ENCODE measurements at regions not wholly inside any gene's neighbourhood (a gene's known extent, or its start where the extent isn't known, plus 50 kb on each side); places are given as distances from the start of the nearest gene placed in this dataset.

DNA sequence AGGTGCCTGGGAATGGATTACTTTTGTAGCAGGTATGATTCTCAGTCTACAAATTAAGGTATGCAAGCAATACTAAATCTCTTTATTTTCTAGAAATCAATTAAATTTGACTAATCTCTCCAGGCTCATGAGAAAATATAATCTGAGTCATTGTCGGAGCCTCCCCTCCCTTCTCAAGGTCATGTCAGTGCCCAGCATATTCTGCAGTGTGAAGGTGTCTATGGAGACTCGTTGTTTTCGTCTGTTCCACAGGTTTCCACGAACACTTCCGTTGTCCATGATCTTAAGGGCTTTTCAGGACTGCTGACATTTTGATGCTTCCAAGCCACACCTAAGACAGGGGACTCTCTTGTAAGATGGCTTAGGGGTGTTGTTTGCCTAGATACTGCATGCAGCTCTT lies 56.6 kb upstream of the SCOC start:
- DNase-seq: no peak

DNA sequence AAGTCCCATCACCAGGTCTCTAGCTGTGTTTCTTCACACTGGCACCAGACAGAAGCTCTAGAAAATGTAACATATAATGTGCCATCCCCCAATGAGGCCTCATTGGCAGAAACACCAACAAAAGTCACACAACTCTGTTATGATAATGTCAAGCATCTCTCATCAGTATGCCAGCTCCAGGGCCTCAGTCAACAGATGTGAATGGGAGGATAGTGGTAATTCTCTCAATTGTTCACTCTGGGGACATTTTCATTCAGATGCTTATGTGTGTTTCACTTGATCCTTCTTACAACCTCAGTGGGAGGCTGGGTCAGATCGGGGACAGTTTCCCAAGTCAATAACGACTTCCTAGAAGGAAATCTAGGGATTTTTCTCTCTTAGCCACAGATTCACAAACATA lies 57.5 kb upstream of the SCOC start:
- no peak for DNase-seq

DNA sequence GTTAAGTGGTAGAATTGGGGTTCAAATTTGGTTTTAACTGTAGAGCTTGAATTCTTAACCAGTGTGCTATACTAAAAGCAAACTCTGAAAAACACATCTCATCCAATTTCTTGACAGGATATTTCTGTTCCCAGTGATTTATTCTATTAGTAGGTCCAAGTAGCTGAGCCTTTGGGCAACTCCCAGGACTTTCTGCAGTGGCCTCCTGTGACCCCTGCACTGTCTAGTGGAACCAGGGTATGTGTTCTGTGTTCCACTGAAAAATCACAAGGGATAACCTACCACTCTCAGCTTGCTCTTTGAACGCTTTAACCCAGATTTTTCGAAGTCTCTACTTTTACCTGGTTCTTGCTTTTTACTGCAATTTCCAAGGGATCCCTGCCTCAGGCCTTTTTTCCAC lies 58.0 kb upstream of the SCOC start:
- DNase-seq: no peak

DNA sequence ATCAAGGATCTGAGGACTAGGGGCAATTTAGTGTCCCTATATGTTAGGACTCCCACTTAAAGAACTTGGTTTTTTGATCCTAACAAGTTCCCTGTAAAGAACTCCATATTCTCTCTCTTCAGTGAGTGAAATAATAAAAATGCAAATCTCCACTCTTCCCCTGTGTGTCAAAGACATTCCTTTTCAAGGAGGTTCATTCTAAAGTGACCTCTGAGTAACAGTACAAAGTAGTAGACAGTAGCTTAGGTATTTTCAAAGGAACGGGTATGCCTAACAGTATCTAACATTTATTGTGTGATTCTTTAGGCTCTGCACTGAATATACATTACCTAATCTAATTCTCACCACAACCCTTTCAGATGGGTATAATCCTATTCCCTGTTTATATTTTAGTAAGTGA lies 58.4 kb upstream of the SCOC start:
- no peak for DNase-seq

DNA sequence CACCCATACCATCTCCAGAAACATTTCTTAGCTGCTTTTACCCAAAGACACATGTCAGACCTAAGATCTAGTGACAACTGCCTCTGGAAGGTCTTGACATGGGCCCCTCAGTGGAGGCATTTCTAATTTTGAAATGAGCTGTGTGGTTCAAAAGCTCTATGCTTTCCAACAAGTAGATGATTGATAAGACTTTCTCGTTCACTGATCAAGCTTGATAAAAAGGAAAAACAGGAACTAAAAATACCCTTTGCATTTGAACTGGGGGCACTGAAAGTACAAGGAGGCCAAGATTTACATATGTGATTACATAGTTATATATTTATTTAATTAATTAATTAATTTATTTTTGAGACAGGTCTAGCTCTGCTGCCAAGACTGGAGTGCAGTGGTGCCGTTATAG lies 61.3 kb upstream of the SCOC start:
- no peak for DNase-seq

DNA sequence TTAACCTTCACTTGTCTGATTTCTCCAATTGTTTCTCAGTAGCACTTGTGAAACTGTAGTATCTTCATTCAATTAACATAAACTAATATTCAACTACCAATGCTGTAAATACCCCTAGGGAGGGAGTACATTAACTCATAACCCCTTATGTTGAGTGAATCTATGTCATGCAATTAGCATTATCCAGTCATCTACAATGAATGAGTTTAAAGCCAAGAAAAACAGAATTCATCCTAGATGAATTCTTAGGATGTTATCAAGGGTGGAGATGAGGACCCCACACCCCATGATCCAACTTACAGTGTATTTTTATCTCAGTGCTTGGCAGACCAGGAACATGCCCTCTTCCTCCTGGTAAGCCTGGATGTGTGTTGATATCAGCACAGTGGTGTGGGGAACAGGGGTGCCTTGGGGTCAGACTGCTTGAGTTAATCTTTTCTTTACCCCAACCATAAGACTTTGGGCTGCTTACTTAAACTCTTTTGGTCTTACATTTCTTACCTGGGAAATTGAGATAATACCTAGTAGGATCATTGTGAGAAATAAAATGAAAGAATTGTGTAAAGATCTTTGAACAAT lies 62.1 kb upstream of the SCOC start:
- no peak for DNase-seq

DNA sequence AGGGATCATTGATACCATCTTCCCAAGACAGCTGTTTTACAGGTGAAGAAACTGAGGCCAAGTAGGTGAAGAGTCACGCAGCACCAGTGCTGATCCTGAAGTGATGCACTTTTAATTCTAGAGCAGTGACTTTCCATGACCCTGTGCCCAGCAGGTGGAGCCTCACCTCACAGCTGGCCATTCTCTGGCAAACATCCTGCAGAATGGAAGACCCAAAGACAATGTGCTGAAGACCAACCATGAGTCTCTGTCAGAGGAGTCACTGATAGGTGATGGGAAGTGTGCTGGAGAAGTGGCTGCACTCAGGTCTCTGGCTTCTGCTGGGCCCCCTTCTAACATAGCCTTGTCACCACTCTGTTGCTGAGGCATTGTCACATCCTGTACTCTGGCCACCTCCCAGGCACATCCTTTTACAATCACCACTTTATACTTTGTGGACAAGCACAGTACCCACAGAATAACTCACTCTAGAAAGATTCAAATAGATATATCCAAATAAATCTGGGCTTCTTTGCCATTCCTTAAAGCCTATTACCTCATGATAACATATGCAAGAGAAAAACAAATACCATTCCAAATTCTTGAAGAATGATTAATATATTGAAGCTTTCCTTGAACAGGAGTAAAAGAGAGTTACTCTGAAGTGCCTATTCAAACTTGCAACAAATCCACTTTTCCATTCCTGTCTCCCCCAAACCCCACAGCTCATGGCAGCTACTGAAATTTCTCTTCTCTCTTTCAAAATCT lies 64.1 kb upstream of the SCOC start:
- DNase-seq: no peak

DNA sequence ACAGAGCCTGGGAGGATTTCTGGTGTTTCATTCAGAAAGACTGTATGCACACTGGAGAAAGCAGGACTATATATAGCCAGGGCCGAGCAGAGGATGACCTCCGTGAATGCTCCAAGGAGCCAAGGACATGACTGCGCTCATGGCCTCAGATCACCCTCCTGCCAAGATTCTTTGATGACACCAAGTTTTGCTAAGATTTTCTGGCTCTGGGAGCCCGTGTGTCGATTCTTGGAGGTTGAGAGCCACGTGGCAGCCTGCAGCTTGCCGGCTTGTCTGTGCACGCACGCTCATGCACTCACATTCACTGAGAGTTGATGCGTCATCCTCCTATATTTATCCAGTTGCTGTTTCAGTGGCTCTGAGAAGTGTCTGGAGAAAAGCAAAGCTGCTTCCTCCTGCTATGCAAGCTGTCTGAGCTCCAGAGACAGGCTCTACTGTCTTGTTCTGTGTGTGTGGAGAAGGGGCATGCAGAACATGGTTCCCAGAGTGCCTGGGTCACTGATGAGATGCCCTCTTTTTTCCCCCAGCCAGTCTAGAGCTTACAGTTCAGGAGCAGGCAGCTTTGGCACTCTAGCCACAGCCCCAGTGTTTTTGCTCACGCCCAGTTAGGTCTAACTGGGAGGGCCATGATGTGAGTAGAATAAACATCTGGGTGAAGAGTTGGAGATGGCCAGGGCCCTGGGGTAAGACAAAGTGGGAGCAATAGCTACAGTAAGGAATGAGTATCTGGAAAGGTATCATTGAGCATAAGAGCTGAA lies 64.9 kb upstream of the SCOC start:
- DNase-seq: no peak

DNA sequence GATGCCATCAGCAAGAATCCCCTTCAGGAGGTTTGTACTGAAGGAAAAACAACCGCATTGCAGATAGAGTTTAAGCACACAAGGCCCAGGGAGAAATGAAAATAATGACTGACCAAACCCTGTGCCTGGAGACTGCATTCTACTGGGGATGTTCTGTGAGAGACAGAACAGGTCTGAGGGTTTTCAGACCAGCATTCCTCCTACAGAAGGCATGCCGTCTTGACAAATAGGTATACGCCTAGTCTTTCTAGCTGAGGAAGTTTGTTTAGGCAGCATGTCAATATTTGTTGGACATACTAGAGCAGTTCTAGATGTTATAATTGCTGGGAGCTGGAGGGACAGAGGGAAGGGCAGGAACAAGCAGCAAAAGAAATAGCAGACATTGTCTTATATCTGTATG lies 68.4 kb upstream of the SCOC start:
- no peak for DNase-seq

DNA sequence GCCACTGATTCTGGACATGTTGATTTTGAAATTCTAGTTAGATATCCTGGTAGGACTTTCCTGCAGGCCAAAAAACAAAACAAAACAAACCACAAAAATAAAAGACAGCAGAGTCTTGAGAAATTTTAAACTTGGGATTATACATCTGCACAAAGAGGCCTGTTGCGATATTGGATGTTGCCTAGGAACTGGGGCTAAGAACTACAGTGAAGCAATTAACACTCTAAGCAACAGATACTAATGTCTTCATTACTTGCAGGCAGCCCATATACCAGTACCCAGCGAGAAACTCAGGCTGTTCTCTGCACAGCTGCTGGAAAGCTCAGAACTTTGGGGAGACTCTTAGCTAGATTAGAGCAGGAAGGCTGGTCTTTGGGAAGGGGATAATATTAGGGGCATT lies 69.1 kb upstream of the SCOC start:
- DNase-seq: no peak

DNA sequence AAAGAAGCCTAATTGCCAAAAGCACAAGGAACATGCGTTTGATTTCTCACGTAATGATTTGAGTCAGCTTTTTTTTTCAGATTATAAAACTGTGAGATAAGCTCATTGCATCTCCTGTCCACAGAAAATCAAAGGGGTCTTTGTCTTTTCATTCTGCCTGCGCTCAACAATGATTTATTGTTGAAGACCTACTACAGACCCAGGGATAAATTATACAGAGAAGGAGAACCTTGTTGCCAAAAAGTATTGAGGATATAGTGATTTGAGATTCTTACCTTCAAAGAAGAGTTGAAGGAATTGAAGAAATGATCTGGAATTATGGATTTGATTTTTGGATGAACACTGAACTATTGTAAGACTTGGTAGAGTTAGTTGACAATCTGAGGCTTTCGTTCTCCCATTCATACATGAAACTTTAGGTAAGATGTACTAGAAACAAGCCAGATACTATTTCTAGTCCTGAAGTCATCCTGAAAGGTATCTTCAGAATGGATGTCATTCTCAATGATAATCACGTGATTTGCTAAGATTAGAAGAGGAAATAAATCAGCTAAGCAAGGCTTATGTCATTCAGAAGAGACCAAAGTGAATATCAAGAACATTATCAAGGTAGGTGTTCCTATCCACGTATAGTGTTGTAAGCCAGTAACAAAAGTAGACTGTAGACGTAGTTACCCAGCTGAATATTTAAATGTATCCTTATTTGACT lies 71.1 kb upstream of the SCOC start:
- no peak for DNase-seq

DNA sequence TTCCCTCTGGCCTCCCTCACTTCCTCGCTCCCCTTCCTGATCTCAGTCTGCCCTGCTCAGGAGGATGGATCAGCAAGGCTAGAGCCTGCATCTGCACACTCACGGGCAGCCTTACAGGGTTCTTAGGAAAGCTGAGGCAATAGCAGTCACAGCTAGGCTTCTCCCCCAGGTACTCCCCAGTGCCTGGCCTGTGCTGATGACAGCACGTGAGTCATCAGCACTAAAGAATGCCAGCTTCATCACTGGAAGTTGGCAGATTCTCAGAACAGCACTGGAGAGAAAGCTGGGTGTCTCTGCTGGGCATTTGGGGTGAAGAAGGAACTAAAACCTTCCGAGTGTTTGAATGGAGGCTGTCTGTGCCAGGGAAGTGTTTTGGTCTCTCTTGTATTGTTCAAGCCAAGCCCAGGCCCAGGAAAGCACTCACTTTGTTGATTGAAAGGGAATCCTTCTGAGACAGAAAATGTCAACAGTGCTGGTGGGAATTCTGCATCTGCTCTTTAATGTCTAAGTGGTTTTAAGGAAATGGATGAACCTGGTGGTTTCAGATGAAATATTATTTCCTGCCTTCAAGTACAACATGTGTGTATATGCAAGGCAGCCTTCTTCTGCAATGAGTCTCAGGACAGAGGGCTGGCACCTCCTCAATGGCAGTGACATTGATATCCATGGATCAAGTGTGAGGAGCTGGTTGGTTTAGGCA lies 73.0 kb upstream of the SCOC start:
- no peak for DNase-seq

DNA sequence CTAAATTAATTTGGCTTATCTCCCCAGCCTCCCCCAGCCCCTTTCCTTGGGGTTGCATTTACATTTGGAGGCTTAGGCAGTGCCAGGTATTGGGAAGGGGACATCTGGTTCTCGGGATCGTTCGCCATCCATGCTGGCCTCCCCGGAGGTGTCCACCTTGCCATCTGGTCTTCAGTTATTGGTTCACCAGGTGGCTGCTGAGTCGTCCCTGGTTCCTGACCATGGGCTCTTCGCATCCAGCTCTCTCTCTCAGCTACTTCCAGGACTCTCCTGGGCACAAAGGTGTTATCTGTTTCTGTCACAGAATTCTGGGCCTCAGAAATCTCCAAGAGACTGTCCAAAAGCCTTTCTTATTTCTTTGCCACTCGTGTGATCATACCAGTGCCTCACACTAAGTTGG lies 75.4 kb upstream of the SCOC start:
- DNase-seq: no peak

DNA sequence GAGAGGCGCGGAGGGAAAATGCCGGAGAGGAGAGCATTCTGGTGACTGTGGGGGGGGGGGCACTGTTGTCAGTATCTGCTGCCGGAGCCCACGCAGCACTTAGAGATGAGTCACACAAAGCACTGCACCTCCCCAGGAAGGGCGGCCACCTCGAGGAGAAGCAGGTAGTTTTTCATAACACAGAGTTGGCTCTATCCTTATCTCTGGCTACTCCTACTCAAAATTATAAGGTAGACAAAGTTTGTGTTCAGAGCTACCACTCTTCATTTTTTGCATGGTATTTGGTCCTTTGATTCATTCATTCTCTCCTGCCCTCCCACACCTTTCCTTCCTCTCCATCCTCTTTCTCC lies 76.2 kb upstream of the SCOC start:
- no peak for DNase-seq

DNA sequence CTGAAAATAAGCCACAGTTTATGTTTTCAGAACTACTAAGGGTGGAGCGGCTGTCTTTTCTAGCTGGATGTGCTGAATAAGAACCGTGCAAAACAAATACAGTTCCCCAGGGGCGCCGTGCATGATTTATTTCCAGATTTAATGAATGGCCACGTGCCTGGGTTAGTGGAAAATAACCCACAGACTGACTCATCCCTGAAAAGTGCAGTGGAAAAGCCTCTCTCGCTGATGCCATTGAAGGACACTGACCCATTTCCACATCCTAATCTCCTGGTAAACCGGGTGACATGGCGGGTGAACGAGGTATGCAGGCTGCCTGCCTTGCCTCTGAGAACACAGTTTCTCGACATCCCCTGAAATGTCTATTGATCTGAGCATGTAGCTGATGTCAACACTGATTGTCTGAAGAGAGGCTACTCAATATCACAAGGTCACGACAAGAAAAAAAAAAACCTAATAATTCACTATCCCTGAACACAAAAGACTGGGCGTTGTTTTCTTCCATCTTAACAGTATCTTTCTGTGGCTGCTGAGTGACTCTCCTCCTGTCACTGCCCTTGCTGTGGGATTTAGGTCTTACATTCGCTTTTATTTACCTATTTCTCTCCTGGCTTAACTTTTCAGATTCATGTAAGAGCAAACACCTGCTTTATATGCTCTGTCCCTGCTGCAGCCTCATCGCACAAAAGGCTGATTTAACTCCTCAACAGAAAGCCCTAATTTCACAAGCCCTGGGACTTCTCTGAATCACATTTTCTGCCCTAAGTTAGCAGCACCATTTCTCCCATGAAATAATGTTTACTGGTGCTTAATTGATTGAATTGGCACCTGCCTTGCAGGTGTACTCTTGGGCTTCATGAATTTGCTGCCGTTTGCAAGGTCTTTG lies 76.9 kb upstream of the SCOC start:
- DNase-seq: no peak

DNA sequence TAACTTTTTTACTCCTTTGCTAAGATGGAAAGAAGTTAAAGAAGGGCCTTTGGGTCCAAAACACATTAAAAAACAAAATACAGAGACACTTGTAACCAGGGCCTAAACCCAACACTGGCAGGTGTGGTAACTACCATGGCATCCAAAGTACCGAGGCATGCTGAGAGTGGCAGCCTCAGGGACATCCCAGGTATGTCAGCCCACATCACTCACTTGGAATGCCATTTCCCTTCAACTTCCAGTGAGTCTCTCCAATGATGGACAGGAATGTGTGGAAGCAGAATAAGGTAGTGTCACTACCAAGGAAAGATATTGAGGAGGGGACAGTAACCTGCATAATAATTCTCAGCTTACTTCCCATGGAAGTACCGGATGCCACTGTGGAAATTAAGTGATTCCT lies 79.5 kb upstream of the SCOC start:
- no peak for DNase-seq

DNA sequence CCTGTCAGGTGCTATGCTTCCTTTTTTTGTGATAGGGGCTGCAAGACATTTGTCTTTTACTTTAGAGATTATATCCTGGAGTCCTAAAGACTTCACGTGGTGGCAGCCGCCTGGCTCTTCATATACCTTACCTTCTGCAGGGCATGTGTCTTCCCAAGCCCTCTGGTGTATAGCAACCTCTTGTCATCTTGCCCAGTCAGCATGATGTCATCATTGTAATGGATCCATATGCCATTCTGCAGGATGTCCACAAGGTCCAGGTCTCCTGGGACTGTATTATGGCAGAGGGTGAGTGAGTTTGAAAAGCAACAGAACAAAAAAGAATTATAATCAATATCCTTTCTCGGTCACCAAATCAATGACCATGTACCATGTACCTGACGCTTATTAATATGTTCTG lies 82.2 kb upstream of the SCOC start:
- DNase-seq: no peak

DNA sequence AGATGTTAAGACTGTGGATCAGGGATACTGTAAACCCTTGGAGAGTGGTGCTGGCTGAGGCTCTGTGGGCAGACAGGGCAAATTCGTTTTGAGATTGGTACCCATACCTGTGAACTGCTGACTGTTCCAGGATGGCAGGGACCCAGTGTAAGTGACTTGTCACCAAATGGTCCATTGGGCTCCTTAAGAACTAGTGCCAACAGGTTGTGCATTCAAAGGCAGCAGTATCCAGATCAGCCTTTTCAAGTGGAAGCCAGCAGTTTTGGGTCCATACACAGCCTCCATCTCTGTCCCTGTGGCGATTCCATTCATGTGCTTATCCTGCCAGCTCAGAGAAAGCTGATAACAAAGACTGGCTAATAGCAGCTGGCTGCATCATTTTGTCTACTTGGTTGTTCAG lies 84.0 kb upstream of the SCOC start:
- no peak for DNase-seq

DNA sequence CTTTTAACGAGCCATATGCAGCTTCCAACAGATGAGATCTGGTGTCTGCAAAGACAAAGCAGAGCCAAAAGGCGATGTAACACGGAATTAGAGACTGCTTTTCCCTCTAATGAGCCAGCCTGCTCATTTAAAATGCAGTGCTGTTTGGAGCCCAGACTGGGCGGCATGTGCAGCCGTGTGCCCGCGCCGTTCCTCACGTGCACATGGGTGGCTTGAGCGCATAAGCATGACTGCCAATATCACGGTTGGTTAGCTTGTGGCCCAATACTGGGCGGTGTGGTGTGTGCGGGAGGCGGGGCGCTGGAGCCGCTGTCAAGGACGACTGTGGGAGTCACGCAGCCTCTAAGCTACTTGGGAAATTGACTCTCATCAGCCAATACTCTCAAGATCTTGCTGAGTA lies 87.0 kb upstream of the SCOC start:
- DNase-seq: no peak

DNA sequence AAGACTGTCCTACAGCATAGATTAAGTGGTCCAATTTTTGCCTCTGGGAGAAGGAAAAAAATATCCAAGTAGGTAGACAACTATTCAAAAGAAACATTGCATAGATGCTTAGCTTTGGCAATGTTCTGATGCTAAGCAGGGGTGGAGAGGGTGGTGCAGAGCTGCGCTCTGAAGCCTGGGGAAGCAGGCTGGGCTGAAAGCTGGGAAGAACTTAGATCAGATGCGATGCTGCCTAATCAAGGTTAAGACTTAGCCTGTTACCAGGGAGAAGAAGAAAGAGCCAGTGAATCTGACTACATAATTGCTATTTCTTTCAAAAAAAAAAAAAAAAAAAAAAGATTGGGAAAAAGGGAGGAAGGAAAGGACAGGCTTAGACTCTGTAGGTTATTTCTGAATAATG lies 89.0 kb upstream of the SCOC start:
- no peak for DNase-seq

DNA sequence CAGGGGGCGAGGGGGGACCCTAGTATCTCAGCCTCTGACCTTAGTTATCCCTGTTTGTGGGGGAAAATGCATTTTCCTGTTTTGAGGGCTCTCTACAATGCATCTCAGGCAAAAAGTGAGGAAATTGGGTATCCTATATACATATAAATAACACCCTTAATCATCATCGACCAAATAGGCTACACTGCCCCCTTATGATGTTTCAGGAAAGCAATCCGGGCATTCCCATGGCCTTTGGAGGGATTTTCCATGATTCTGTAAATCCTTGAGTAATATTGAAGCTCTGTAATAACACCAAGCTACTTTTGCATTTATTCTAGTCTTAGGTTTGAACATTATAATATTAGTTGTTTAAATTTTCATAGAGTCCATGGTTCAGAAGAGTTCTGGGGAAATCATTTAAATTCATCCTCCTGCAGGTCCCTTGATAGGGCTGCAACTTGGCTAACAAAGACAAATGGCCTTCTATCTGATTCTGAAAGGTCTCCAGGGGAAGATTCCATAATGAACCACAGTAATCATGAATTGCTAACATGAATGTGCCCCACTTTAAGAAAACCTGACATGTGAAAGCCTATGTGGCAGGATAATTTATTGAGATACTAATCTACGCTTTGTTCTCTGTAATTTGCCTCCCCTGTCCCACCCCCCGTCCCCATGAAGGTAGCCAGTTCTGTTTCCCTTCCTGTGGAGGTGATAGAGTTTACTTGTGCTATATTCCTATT lies 91.5 kb upstream of the SCOC start:
- DNase-seq: no peak

DNA sequence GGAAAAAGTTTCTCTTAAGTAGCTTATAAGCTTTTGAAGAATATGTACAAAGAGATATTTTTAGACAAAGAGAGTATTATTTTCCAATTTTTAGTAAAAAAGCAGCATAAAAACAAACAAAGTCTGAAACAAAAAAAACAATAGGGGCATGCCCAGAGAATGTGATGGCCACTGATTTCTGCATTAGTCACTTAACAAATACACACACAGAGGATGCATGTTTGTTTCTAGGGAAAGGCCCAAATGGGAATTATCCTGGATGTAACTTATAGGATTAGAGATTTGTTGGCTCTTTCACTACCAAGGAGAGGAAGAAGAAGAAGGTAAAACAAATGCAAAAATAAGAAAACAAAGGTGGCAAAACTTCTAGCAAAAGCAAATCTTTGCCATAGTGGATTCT lies 95.9 kb upstream of the SCOC start:
- DNase-seq: no peak

Measured in stimulated activated CD4-positive, alpha-beta T cell treated with anti-CD3 and anti-CD28 coated beads, Interleukin-4, amount 100 ng/mL, for 4 hours (primary cell).